ENCODE measurements at regions not wholly inside any gene's neighbourhood (a gene's known extent, or its start where the extent isn't known, plus 50 kb on each side); places are given as distances from the start of the nearest gene placed in this dataset.
A peak's percentile ranks its signal among the peaks of the same experiment; 100 is the strongest.

DNA sequence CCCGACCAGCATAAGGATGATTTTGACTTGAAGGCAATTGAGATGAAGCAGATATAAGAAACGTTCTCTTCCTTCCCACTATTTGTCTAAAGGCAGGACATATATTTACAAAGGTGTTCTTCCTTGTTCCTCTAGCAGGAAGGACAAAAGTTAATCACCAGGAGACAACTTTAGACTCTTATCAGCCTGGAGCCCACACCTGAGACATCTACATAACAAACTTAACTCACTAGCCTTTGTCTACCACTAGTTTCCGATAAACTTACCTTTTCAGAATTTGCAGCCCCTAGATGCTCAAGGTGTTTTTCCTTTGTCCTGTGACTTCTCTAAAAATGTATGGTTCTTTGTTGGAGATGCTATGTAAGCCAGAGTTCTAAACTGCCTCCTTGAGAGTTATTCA is 1047.8 kb upstream of the NXPH2 start:
- 51% methylated on average over 2 of the region's 3 CpGs for WGBS (ENCODE audit: low lambda C conversion rate)
- no peaks in the 10 kb centered on the region for H3K27me3 ChIP-seq (ENCODE audit: insufficient read depth)
- POLR2A ChIA-PET, result no interaction called here
- H2AFZ ChIP-seq (ENCODE audit: low read depth), result no peak overlapping the region
- no peak for TF ChIP-seq POLR2AphosphoS5 (IDR thresholded peaks at IDR 0.05; ENCODE audit: low read depth, low read length)
- no peak for TF ChIP-seq MAX (IDR thresholded peaks at IDR 0.05; ENCODE audit: low read depth)
- TF ChIP-seq, protein P1, sequence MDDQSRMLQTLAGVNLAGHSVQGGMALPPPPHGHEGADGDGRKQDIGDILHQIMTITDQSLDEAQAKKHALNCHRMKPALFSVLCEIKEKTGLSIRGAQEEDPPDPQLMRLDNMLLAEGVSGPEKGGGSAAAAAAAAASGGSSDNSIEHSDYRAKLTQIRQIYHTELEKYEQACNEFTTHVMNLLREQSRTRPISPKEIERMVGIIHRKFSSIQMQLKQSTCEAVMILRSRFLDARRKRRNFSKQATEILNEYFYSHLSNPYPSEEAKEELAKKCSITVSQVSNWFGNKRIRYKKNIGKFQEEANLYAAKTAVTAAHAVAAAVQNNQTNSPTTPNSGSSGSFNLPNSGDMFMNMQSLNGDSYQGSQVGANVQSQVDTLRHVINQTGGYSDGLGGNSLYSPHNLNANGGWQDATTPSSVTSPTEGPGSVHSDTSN (IDR thresholded peaks at IDR 0.05), result no peak
- TF ChIP-seq, protein P2, sequence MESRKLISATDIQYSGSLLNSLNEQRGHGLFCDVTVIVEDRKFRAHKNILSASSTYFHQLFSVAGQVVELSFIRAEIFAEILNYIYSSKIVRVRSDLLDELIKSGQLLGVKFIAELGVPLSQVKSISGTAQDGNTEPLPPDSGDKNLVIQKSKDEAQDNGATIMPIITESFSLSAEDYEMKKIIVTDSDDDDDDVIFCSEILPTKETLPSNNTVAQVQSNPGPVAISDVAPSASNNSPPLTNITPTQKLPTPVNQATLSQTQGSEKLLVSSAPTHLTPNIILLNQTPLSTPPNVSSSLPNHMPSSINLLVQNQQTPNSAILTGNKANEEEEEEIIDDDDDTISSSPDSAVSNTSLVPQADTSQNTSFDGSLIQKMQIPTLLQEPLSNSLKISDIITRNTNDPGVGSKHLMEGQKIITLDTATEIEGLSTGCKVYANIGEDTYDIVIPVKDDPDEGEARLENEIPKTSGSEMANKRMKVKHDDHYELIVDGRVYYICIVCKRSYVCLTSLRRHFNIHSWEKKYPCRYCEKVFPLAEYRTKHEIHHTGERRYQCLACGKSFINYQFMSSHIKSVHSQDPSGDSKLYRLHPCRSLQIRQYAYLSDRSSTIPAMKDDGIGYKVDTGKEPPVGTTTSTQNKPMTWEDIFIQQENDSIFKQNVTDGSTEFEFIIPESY (IDR thresholded peaks at IDR 0.05; ENCODE audit: borderline replicate concordance, low read depth), result no peak
- no peak overlapping the region for H3K4me3 ChIP-seq (ENCODE audit: low read depth in 2 of 2, low read length in 1 of 2)
- no peaks in the 10 kb centered on the region for H3K9me3 ChIP-seq
- no peaks in the 10 kb centered on the region for H3K36me3 ChIP-seq (replicated peaks in 1 of 2; ENCODE audit: control insufficient read depth in 1 of 2, insufficient read depth in 2 of 2, low read length in 1 of 2)
- no peak overlapping the region for H3K4me2 ChIP-seq
- no peaks in the 10 kb centered on the region for H3K79me2 ChIP-seq (ENCODE audit: insufficient read depth)
- CTCF ChIA-PET, result no interaction called here
- no peaks in the 10 kb centered on the region for H3K4me1 ChIP-seq (ENCODE audit: control insufficient read depth in 1 of 2, insufficient read depth in 2 of 2, low read depth in 1 of 2, low read length in 1 of 2)
- DNase-seq, result no peak
- no peaks in the 10 kb centered on the region for H3F3A ChIP-seq (replicated peaks; ENCODE audit: insufficient read depth)
- no peak overlapping the region for H3K9ac ChIP-seq
- H4K20me1 ChIP-seq (ENCODE audit: insufficient read depth), result no peaks in the 10 kb centered on the region
- no peak overlapping the region for H3K27ac ChIP-seq (ENCODE audit: low read depth in 2 of 2, low read length in 1 of 2)
- H3K9me2 ChIP-seq, result no peaks in the 10 kb centered on the region

- H3K4me1 ChIP-seq (ENCODE audit: control insufficient read depth in 1 of 2, insufficient read depth in 2 of 2, low read depth in 1 of 2, low read length in 1 of 2), result no peaks in the 10 kb centered on the region
- no peak overlapping the region for H3K9ac ChIP-seq
- no peaks in the 10 kb centered on the region for H3K9me3 ChIP-seq
- H3K4me2 ChIP-seq, result no peak overlapping the region
- H3K4me3 ChIP-seq (ENCODE audit: low read depth in 2 of 2, low read length in 1 of 2), result no peak overlapping the region
- no peaks in the 10 kb centered on the region for H3K79me2 ChIP-seq (ENCODE audit: insufficient read depth)
- TF ChIP-seq RXRA (IDR thresholded peaks at IDR 0.05; ENCODE audit: borderline replicate concordance, low read depth) (no peak), IRF3 (IDR thresholded peaks at IDR 0.05; ENCODE audit: low read depth, low read length) (no peak), FOXM1 (IDR thresholded peaks at IDR 0.05; ENCODE audit: low read depth) (no peak), FOSL2 (IDR thresholded peaks at IDR 0.05; ENCODE audit: borderline replicate concordance, low read depth) (no peak), EZH2phosphoT487 (IDR thresholded peaks at IDR 0.05; ENCODE audit: borderline replicate concordance, low read depth) (no peak), MXI1 (IDR thresholded peaks at IDR 0.05; ENCODE audit: low read depth, low read length) (no peak)
- TF ChIP-seq, protein P3, sequence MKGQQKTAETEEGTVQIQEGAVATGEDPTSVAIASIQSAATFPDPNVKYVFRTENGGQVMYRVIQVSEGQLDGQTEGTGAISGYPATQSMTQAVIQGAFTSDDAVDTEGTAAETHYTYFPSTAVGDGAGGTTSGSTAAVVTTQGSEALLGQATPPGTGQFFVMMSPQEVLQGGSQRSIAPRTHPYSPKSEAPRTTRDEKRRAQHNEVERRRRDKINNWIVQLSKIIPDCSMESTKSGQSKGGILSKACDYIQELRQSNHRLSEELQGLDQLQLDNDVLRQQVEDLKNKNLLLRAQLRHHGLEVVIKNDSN (IDR thresholded peaks at IDR 0.05; ENCODE audit: borderline replicate concordance, low read depth), result no peak
- no peak overlapping the region for H2AFZ ChIP-seq (ENCODE audit: low read depth)
- H3K9me2 ChIP-seq, result no peaks in the 10 kb centered on the region
- no peaks in the 10 kb centered on the region for H3K27me3 ChIP-seq (ENCODE audit: insufficient read depth)
- H3K36me3 ChIP-seq (replicated peaks in 1 of 2; ENCODE audit: control insufficient read depth in 1 of 2, insufficient read depth in 2 of 2, low read length in 1 of 2), result no peaks in the 10 kb centered on the region
- H3F3A ChIP-seq (replicated peaks; ENCODE audit: insufficient read depth), result no peaks in the 10 kb centered on the region
- ChIA-PET POLR2A (no interaction called here), CTCF (interaction anchor here (0.9 to 1.0 kb wide), 2 partner anchors 13 to 34 kb away, joined by 3 read pairs; no protein-coding TSS in a partner anchor)
- H4K20me1 ChIP-seq (ENCODE audit: insufficient read depth), result no peaks in the 10 kb centered on the region
- DNase-seq, result peak; percentile 1
- WGBS (ENCODE audit: low lambda C conversion rate), result 26% methylated on average over 1 of the region's 1 CpG
- no peak overlapping the region for H3K27ac ChIP-seq (ENCODE audit: low read depth in 2 of 2, low read length in 1 of 2)
Observed at GRCh38 chr2:139825726-139826125, 1045.5 kb upstream of the NXPH2 start.

Data from SK-N-SH (cell line).